ENCODE measurements at regions not wholly inside any gene's neighbourhood (a gene's known extent, or its start where the extent isn't known, plus 50 kb on each side); places are given as distances from the start of the nearest gene placed in this dataset.

- WGBS, 2 experiments (ENCODE audit: low coverage in 1 of 2, low lambda C conversion rate in 2 of 2, missing lambda C conversion rate in 2 of 2): 0% methylated on average over 1 of the region's 1 CpG
- Histone ChIP-seq H3K27ac (no peak overlapping the region), H3K4me3 (no peak overlapping the region), H3K36me3 (ENCODE audit: low read depth) (no peaks in the 10 kb centered on the region), H3K4me2 (ENCODE audit: unreplicated experiment) (no peak overlapping the region), H3K4me1 (ENCODE audit: insufficient read depth) (no peaks in the 10 kb centered on the region), H3K79me2 (ENCODE audit: insufficient read depth) (no peaks in the 10 kb centered on the region), H2AFZ (no peak overlapping the region), H3K9me3 (ENCODE audit: low read depth) (no peaks in the 10 kb centered on the region), H3K27me3 (replicated peaks; ENCODE audit: insufficient read depth) (no peaks in the 10 kb centered on the region), H3K9me2 (ENCODE audit: insufficient read depth) (no peaks in the 10 kb centered on the region), H3F3A (ENCODE audit: insufficient read depth) (no peaks in the 10 kb centered on the region), H3K9ac (no peak overlapping the region), H4K20me1 (ENCODE audit: insufficient read depth) (no peaks in the 10 kb centered on the region)
- in situ Hi-C loops (cut with MboI): no loop called here
- peak; percentile 1 for DNase-seq
- TF ChIP-seq EZH2phosphoT487 (IDR thresholded peaks at IDR 0.05; ENCODE audit: insufficient read depth, low read depth) (no peak), EZH2 (IDR thresholded peaks at IDR 0.05; ENCODE audit: insufficient read depth, poor library complexity, severe bottlenecking) (no peak)
These were observed 403.8 kb downstream of the DAD1 start for GRCh38 chr14:22185191-22185590.

GRCh38 chr14:22184830-22185168 lies 404.2 kb downstream of the DAD1 start:
- Histone ChIP-seq H4K20me1 (ENCODE audit: insufficient read depth) (no peaks in the 10 kb centered on the region), H3K36me3 (ENCODE audit: low read depth) (no peaks in the 10 kb centered on the region), H2AFZ (no peak overlapping the region), H3K9me3 (ENCODE audit: low read depth) (no peaks in the 10 kb centered on the region), H3K9ac (no peak overlapping the region), H3K27ac (no peak overlapping the region), H3K79me2 (ENCODE audit: insufficient read depth) (no peaks in the 10 kb centered on the region), H3K4me2 (ENCODE audit: unreplicated experiment) (no peak overlapping the region), H3K27me3 (replicated peaks; ENCODE audit: insufficient read depth) (no peaks in the 10 kb centered on the region), H3F3A (ENCODE audit: insufficient read depth) (no peaks in the 10 kb centered on the region), H3K9me2 (ENCODE audit: insufficient read depth) (no peaks in the 10 kb centered on the region), H3K4me1 (ENCODE audit: insufficient read depth) (no peaks in the 10 kb centered on the region), H3K4me3 (no peak overlapping the region)
- in situ Hi-C loops (cut with MboI): no loop called here
- TF ChIP-seq EZH2 (IDR thresholded peaks at IDR 0.05; ENCODE audit: insufficient read depth, poor library complexity, severe bottlenecking) (no peak), EZH2phosphoT487 (IDR thresholded peaks at IDR 0.05; ENCODE audit: insufficient read depth, low read depth) (no peak)
- DNase-seq: no peak

GRCh38 chr14:22184157-22184829 lies 404.7 kb downstream of the DAD1 start:
- no peak overlapping the region for H3K27ac ChIP-seq
- no peaks in the 10 kb centered on the region for H3K36me3 ChIP-seq (ENCODE audit: low read depth)
- DNase-seq: no peak
- H2AFZ ChIP-seq: no peak overlapping the region
- no peaks in the 10 kb centered on the region for H3K27me3 ChIP-seq (replicated peaks; ENCODE audit: insufficient read depth)
- no peaks in the 10 kb centered on the region for H3K79me2 ChIP-seq (ENCODE audit: insufficient read depth)
- H3F3A ChIP-seq (ENCODE audit: insufficient read depth): no peaks in the 10 kb centered on the region
- no peak overlapping the region for H3K9ac ChIP-seq
- 51 to 54% methylated on average over 7 of the region's 7 CpGs for WGBS, 2 experiments (ENCODE audit: low coverage in 1 of 2, low lambda C conversion rate in 2 of 2, missing lambda C conversion rate in 2 of 2)
- no peak for TF ChIP-seq EZH2 (IDR thresholded peaks at IDR 0.05; ENCODE audit: insufficient read depth, poor library complexity, severe bottlenecking)
- H3K4me2 ChIP-seq (ENCODE audit: unreplicated experiment): no peak overlapping the region
- H3K4me3 ChIP-seq: no peak overlapping the region
- no peaks in the 10 kb centered on the region for H3K9me3 ChIP-seq (ENCODE audit: low read depth)
- no peaks in the 10 kb centered on the region for H3K9me2 ChIP-seq (ENCODE audit: insufficient read depth)
- in situ Hi-C loops (cut with MboI): no loop called here
- no peaks in the 10 kb centered on the region for H3K4me1 ChIP-seq (ENCODE audit: insufficient read depth)
- no peaks in the 10 kb centered on the region for H4K20me1 ChIP-seq (ENCODE audit: insufficient read depth)

- Histone ChIP-seq H3K27ac (no peak overlapping the region), H3F3A (ENCODE audit: insufficient read depth) (no peaks in the 10 kb centered on the region), H3K27me3 (replicated peaks; ENCODE audit: insufficient read depth) (no peaks in the 10 kb centered on the region), H4K20me1 (ENCODE audit: insufficient read depth) (no peaks in the 10 kb centered on the region), H3K9me2 (ENCODE audit: insufficient read depth) (no peaks in the 10 kb centered on the region), H3K9ac (no peak overlapping the region), H3K4me1 (ENCODE audit: insufficient read depth) (no peaks in the 10 kb centered on the region), H3K36me3 (ENCODE audit: low read depth) (no peaks in the 10 kb centered on the region), H3K79me2 (ENCODE audit: insufficient read depth) (no peaks in the 10 kb centered on the region), H3K4me3 (no peak overlapping the region), H3K9me3 (ENCODE audit: low read depth) (no peaks in the 10 kb centered on the region), H3K4me2 (ENCODE audit: unreplicated experiment) (no peak overlapping the region), H2AFZ (no peak overlapping the region)
- WGBS, 2 experiments (ENCODE audit: low coverage in 1 of 2, low lambda C conversion rate in 2 of 2, missing lambda C conversion rate in 2 of 2): 23 to 43% methylated on average over 1 of the region's 1 CpG
- in situ Hi-C loops (cut with MboI): no loop called here
- TF ChIP-seq EZH2 (IDR thresholded peaks at IDR 0.05; ENCODE audit: insufficient read depth, poor library complexity, severe bottlenecking): no peak
- no peak for TF ChIP-seq EZH2phosphoT487 (IDR thresholded peaks at IDR 0.05; ENCODE audit: insufficient read depth, low read depth)
- DNase-seq: no peak
These were observed 409.0 kb downstream of the DAD1 start for GRCh38 chr14:22180045-22180444.

- no peaks in the 10 kb centered on the region for H3K9me3 ChIP-seq (ENCODE audit: low read depth)
- no peak overlapping the region for H3K9ac ChIP-seq
- no peaks in the 10 kb centered on the region for H3K4me1 ChIP-seq (ENCODE audit: insufficient read depth)
- TF ChIP-seq EZH2phosphoT487 (IDR thresholded peaks at IDR 0.05; ENCODE audit: insufficient read depth, low read depth) (no peak), EZH2 (IDR thresholded peaks at IDR 0.05; ENCODE audit: insufficient read depth, poor library complexity, severe bottlenecking) (no peak)
- in situ Hi-C loops (cut with MboI): no loop called here
- no peaks in the 10 kb centered on the region for H3K79me2 ChIP-seq (ENCODE audit: insufficient read depth)
- WGBS, 2 experiments (ENCODE audit: low coverage in 1 of 2, low lambda C conversion rate in 2 of 2, missing lambda C conversion rate in 2 of 2): 11 to 17% methylated on average over 3 of the region's 3 CpGs
- no peaks in the 10 kb centered on the region for H3F3A ChIP-seq (ENCODE audit: insufficient read depth)
- H2AFZ ChIP-seq: no peak overlapping the region
- no peak for DNase-seq
- no peaks in the 10 kb centered on the region for H3K36me3 ChIP-seq (ENCODE audit: low read depth)
- no peak overlapping the region for H3K4me2 ChIP-seq (ENCODE audit: unreplicated experiment)
- H3K9me2 ChIP-seq (ENCODE audit: insufficient read depth): no peaks in the 10 kb centered on the region
- no peaks in the 10 kb centered on the region for H4K20me1 ChIP-seq (ENCODE audit: insufficient read depth)
- no peak overlapping the region for H3K4me3 ChIP-seq
- H3K27ac ChIP-seq: no peak overlapping the region
- H3K27me3 ChIP-seq (replicated peaks; ENCODE audit: insufficient read depth): no peaks in the 10 kb centered on the region
These were observed 409.8 kb downstream of the DAD1 start for GRCh38 chr14:22179190-22179589.

Measured in GM23248 (cell line).